GM06990 (cell line): ENCODE measurements at regions not wholly inside any gene's neighbourhood (a gene's known extent, or its start where the extent isn't known, plus 50 kb on each side); places are given as distances from the start of the nearest gene placed in this dataset.

Experiments used
- DNase-seq: peaks from one replicate; pipeline ENCODE4 v3.0.0-alpha.2; 2011; ENCODE audit not compliant: insufficient read length; ENCODE audit errors: extremely low read depth
- H3K27me3 ChIP-seq: replicated peaks from 2 replicates; pipeline ENCODE4 v1.6.0; 2011; ENCODE audit warnings: low read length; ENCODE audit not compliant: control insufficient read depth, insufficient read depth
- H3K36me3 ChIP-seq: 2 replicates; pipeline ENCODE4 v1.5.1; 2011; ENCODE audit warnings: low read length; ENCODE audit not compliant: control insufficient read depth, insufficient read depth
- H3K4me3 ChIP-seq: replicated peaks from 2 replicates; pipeline ENCODE4 v1.5.1; 2011; ENCODE audit warnings: low read depth, mild to moderate bottlenecking, control low read depth, low read length
- TF ChIP-seq, protein P1 (sequence below): IDR thresholded peaks from 2 replicates; pipeline ENCODE4 v1.5.1; 2011; ENCODE audit warnings: low read length, control low read depth, mild to moderate bottlenecking, inconsistent platforms; ENCODE audit not compliant: insufficient read depth, poor library complexity, severe bottlenecking

DNA sequence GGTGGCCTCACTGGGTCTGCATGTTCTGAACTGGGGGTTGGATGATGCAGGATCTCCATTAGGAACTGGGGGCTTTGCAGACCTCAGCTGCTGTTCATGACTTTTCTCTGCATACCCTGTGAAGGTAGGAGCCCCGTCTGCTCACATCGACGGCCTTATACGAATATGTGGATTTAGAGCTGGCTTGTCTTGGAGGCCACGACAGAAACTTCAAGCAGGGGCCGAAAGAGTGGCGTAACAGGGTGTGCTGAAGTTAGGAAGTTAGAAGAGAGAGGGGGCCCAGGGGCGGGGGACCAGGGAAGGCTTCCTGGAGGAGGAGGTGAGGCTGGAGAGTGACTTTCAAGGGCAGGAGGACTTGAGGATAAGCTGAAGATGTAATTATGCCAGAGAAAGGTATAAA is 144.9 kb downstream of the TSN start:
- Histone ChIP-seq H3K27me3 (no peaks in the 10 kb centered on the region), H3K36me3 (no peaks in the 10 kb centered on the region), H3K4me3 (no peak overlapping the region)
- TF ChIP-seq, protein P1, sequence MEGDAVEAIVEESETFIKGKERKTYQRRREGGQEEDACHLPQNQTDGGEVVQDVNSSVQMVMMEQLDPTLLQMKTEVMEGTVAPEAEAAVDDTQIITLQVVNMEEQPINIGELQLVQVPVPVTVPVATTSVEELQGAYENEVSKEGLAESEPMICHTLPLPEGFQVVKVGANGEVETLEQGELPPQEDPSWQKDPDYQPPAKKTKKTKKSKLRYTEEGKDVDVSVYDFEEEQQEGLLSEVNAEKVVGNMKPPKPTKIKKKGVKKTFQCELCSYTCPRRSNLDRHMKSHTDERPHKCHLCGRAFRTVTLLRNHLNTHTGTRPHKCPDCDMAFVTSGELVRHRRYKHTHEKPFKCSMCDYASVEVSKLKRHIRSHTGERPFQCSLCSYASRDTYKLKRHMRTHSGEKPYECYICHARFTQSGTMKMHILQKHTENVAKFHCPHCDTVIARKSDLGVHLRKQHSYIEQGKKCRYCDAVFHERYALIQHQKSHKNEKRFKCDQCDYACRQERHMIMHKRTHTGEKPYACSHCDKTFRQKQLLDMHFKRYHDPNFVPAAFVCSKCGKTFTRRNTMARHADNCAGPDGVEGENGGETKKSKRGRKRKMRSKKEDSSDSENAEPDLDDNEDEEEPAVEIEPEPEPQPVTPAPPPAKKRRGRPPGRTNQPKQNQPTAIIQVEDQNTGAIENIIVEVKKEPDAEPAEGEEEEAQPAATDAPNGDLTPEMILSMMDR = no peak
- no peak for DNase-seq

GRCh38 chr2:121902171-121902591 is 146.7 kb downstream of the TSN start:
- Histone ChIP-seq H3K27me3 (no peaks in the 10 kb centered on the region), H3K4me3 (peak overlapping the region; percentile 51), H3K36me3 (no peaks in the 10 kb centered on the region)
- no peak for DNase-seq
- TF ChIP-seq, protein P1 = peak; percentile 49

GRCh38 chr2:121902616-121903015 is 147.2 kb downstream of the TSN start:
- DNase-seq = no peak
- no peaks in the 10 kb centered on the region for H3K27me3 ChIP-seq
- TF ChIP-seq, protein P1 = peak; percentile 16
- no peaks in the 10 kb centered on the region for H3K36me3 ChIP-seq
- H3K4me3 ChIP-seq = peak overlapping the region; percentile 51

GRCh38 chr2:121903037-121903689 is 147.7 kb downstream of the TSN start:
- no peaks in the 10 kb centered on the region for H3K27me3 ChIP-seq
- no peak for DNase-seq
- H3K4me3 ChIP-seq = peak overlapping the region; percentile 51
- TF ChIP-seq, protein P1 = no peak
- H3K36me3 ChIP-seq = no peaks in the 10 kb centered on the region

DNA sequence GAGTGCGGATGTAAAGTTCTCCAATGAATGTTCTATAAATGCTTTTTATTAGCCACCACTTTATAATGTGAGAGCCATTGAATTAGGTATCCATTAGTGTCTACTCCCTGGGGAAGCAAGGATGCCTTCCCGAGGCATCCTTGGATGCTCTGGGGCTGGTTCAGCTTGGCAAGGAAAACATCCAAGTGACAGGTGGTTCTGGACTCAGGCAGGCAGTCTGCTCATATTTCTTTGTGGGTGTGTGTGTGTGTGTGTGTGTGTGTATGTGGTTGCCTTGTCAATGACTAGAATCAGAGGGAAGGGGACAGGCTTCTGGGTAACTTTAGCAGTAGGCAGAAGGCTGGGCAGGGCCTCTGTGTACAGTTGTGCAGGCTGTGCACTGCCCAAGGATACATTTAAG is 149.2 kb downstream of the TSN start:
- H3K27me3 ChIP-seq = no peaks in the 10 kb centered on the region
- no peaks in the 10 kb centered on the region for H3K36me3 ChIP-seq
- no peak for DNase-seq
- H3K4me3 ChIP-seq = no peak overlapping the region
- TF ChIP-seq, protein P1 = no peak

DNA sequence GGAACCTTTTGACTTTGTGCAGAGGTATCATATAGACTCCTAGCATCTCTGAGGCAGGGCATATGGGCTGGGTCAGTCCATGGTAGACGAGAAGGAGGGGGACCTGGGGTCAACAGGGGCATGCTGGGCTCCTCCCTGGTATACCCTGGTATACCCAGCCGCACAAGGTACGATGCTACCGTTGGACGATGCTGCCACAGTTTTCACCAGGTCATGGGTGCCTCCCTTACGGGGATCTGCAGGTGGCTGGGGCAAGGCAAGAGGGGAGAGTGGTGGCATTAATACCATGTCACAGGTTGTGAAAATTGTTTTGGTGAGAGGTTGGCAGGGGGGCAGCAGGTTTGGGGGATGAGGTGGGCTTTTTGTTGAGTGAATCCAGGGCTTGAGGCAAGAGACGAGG is 149.8 kb downstream of the TSN start:
- TF ChIP-seq, protein P1 = no peak
- DNase-seq = no peak
- no peak overlapping the region for H3K4me3 ChIP-seq
- H3K27me3 ChIP-seq = no peaks in the 10 kb centered on the region
- no peaks in the 10 kb centered on the region for H3K36me3 ChIP-seq
